DOHH2 (cell line): ENCODE measurements at regions not wholly inside any gene's neighbourhood (a gene's known extent, or its start where the extent isn't known, plus 50 kb on each side); places are given as distances from the start of the nearest gene placed in this dataset.

Experiments used
- CTCF ChIP-seq: fragments of 200-600 bp; sonication (generic); IDR thresholded peaks from one replicate; pipeline ENCODE4 v1.5.1; 2014; ENCODE audit warnings: antibody characterized with exemption, mild to moderate bottlenecking, low read depth, low read length; ENCODE audit not compliant: poor library complexity, severe bottlenecking
- EZH2phosphoT487 ChIP-seq: fragments of 200-600 bp; sonication (generic); IDR thresholded peaks from 2 replicates; pipeline ENCODE4 v1.6.1; 2017; ENCODE audit warnings: borderline replicate concordance, mild to moderate bottlenecking, antibody characterized with exemption, low read length, moderate library complexity, mixed read lengths

GRCh38 chr9:119027901-119028699 is 341.1 kb downstream of the BRINP1 start:
- TF ChIP-seq CTCF, result no peak
- no peak for TF ChIP-seq EZH2phosphoT487
